Stimulated activated CD4-positive, alpha-beta T cell treated with anti-CD3 and anti-CD28 coated beads, Interleukin-2, amount 100 ng/mL, for 4 hours (primary cell): ENCODE measurements at regions not wholly inside any gene's neighbourhood (a gene's known extent, or its start where the extent isn't known, plus 50 kb on each side); places are given as distances from the start of the nearest gene placed in this dataset.

Experiments
- DNase-seq: peaks from one replicate; pipeline ENCODE4 v3.0.0-alpha.2; 2020; ENCODE audit warnings: low read depth

DNA sequence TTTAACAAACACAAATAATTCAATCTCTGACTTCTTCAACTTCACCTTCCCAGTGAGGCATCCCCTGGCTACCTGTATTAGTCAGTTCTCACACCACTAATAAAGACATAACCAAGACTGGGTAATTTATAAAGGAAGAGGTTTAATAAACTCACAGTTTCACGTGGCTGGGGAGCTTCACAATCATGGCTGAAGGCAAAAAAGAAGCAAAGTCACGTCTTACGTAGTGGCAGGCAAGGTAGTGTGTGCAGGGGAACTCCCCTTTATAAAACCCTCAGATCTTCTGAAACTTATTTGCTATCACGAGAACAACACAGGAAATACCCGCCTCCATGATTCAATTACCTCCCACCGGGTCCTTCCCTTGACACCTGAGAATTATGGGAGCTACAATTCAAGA lies 478.5 kb downstream of the ADGRL2 start:
- no peak for DNase-seq

DNA sequence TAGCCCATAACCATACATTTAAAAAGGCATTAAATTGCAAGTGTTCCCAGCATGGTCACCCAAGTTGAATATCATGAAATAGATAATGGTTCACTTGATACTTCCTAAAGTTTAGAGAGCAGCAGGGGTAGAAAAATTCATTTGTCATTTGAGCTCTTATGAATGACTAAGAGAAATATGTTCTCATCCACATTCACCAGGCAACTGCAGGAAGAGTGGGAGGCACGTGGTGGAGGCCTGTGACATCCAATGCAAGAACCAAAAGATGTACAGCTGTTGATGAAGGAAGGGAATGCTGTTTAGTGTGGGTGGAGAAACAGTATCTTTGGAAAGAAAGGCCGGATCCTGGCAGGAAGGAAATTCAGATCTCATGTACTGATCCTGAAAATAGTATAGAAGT lies 473.1 kb downstream of the ADGRL2 start:
- DNase-seq: no peak

DNA sequence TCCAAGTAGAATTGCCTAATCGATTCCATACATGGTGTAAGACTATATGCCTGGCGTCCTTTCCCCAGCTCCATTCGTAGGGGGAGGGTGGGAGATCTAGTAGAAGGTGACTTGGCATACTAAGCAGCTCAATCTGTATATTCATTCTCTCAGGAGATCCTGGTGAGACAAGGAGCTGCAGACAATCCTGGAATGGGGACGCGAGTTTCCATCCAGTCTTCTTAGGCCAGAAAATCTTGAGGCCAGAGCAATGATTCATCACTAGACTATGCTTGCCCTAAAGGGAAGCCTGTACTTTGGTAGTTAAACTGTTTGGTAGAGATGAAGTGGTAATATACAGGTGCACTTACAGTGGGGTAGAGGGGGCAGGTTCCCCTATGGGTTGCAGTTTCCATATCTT lies 468.7 kb downstream of the ADGRL2 start:
- no peak for DNase-seq

DNA sequence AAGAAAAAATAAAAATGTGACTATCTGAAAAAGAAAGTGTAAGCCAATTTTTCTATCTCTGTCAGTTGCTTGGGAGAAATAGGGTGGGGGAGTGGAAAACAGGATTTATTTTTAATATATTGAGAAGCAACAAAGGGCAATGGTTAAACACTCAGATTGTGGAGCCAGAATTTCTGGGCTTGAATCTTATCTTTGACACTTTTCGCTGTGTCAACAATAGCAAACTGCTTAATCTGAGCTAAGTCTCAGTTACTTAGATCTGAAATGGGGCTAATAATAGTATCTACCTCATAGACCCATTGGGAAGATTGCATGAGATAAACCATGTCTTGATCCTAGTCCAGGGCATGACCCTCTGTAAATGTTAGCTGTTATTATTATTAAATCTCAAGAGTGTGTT lies 468.1 kb downstream of the ADGRL2 start:
- no peak for DNase-seq

DNA sequence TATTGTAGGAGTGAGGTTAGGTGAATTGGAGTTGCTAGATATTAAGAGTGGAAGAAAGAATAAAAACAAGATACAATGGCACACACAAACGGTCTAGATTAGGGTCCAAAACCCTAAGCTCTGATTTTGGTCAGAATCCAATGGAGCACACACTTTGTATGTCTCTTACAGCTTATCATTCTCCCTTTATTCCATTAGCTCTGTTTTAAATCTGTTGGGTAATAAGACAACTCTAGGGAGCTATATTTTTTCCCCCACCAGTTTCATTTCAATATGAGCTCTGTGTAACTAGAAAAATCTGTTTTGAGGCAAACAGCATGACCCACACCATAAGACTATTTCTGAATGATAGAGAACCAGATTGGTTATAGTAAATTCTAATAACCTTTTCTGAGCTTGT lies 465.6 kb downstream of the ADGRL2 start:
- no peak for DNase-seq

DNA sequence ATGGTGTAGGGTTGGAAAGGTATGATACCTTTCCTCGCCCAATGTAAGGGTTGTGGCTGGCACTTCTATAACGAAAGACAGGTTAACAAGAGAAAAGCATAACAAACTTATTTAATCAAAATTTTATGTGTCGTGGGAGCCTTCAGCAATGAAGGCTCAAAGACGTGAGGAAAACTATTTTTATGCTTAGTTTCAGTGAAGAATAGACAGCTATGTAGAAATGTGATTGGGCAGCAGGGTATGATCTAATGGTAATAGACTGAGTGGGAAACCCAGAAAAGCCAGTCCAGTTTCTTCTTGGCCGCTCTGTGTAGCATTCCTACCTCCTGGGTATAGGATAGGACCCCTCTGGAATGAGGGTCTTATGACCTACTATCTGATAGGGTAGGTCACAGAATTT lies 464.7 kb downstream of the ADGRL2 start:
- DNase-seq: no peak

DNA sequence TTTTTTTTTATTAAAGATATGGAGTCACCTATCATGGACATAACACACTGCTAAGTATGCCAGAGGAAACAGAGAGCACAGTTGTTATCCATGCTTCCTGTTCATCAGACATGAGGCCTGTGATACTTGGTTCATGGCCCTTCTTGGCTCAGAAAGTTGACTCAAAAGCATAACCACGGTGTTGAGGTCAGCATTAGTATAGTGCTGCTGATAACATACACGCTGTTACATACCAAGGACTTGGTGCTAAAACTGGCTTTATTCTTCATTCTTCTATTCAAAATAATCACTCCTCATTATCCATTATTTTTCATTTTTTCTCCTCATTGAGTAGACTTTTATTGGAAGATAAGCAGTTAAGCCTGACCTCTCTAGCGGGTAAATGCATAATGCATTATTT lies 464.1 kb downstream of the ADGRL2 start:
- no peak for DNase-seq

DNA sequence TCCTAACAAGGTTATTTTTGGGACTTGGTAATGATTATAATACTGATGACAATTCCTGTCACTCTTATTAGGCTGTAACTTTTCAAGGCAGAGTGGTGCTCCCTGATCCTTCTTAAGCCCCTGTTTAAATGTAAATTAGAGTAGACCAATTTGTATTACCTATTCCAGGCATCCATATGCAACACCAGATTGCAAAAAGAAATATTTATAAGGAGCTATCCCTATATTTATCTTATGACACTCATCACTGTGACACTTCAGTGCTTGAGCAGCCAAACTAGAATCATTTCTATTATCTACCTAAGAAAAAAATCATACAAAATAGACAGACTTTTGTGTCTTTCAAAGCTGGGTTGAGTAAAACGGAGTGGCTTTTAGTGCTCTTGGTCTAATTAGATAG lies 462.7 kb downstream of the ADGRL2 start:
- DNase-seq: no peak

DNA sequence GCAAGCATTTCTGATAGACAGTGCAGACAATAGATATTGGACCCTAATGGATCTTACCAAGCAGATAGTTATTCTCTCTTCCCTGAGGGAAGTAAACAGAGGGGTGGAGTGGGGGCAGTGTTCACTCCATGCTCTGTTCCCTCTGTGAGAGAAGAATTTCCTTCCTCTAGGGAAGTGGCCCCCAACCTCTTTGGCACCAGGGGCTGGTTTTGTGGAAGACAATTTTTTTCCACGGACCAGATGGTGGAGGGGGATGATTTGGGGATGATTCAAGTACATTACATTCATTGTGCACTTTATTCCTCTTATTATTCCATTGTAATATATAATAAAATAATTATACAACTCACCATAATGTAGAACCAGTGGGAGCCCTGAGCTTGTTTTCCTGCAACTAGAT lies 459.9 kb downstream of the ADGRL2 start:
- no peak for DNase-seq

DNA sequence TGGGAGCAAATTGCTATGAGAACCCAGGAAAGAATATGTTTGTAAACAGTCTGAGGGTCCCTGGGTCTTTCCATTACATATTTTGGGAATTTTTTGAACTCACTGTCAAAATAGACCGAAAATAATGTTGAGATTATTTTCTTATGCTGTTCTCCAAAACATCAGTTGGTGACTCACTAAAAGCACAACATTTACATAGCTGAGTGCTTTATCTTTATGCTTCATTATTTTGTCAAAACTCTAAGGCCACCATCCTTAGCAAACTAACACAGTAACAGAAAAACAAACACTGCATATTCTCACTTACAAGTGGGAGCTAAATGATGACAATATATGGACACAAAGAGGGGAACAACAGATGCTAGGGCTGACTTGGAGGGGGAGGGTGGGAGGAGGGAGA lies 459.3 kb downstream of the ADGRL2 start:
- DNase-seq: no peak

DNA sequence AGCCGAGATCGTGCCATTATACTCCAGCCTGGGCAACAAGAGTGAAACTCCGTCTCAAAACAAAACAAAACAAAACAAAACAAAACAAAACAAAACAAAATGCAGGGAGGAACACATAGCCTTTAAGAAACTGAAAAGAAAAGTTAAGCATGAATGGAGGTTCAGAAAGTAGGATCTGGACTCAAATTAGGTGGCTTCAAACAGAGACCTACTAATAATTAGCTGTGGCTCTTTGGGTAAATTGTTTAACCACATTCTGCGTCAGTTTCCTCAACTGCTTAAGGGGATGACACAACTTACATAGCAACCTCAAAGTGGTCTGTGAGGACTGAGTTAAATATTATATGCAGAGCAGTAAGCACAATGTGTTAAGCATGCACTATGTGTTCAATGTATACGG lies 458.2 kb downstream of the ADGRL2 start:
- DNase-seq: no peak

DNA sequence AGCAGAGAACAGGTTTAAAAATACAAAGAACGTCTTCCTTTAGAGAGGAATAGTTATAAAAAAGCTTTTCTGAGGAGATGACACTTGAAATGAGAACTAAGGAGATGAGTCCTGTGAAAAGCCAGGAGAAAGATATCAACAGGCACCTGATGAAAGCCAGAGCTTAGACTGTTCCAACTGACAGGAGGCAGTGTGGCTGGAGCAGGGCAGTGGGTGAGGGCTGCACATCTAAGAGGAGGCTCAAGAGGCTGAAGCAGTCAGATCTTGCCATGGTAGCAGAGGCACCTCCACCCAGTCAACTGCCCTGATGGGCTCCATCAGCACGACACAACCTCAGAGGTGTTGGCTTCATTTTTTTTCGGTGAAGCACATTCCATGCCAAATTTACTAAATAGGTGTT lies 445.3 kb downstream of the ADGRL2 start:
- no peak for DNase-seq

DNA sequence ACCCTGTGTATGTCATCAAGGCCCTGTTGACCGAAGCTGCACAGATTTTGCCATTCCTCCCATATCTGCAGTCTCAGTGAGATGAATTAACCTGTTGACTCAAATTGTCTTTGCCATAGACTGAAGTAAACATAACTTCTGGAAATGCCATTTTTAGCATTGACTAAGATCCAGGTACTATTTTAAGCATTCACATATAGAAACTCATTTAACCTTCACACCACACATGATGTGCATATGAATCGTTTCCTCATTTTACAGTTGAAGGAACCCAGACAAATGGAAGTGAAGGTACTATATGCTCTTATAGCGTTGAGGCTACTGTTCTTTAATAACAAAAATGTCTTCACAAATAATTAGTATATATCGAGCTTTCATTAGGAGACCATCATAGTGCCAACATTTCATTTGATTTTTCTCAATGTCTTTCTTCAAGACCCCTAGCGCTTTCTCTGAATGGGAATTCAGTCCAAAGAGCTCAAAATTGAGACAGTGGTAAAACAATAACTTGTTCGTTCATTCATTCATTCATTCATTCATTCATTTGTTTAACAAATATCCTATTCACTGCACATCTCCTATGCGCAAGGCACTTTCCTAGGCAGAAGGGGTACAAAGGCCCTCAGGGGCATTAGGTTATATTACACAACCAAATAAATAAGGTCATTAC lies 444.7 kb downstream of the ADGRL2 start:
- no peak for DNase-seq

DNA sequence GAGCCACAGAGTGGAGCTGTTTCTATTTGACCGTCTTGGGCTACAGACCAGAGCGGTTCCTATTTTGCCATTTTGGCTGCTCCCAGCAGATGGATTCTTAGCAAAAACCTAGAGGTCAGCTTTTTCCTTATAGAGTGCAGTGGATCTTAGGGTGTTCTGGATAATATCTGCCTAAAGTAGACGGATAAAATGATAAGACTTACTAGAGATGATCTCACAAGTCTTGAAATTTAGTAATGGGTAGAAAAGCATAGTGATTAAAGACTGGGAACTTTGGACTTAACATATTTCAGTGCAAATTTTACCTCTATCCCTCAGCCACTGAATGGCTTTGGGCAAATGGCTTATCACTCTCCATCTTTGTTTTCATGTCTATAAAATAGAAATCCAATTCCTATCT lies 439.8 kb downstream of the ADGRL2 start:
- DNase-seq: no peak

DNA sequence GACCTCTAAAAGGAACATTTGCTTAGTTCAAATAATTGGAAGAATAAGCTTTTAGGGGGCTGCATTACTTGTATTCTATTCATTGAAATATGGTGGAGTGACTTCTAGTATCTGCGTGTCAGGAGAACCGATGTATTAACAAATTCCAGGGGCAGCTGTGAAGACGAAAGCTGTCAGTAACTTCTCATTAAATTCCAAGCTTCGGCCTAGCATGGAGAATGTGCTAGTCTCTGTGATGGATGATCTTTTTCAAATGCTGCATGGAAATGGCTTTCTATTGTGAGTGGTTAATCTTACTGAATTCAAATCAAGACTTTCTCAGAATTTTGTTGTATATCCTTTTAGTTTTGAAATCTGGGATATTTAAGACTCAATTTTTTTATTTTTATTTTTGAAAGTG lies 429.9 kb downstream of the ADGRL2 start:
- no peak for DNase-seq

DNA sequence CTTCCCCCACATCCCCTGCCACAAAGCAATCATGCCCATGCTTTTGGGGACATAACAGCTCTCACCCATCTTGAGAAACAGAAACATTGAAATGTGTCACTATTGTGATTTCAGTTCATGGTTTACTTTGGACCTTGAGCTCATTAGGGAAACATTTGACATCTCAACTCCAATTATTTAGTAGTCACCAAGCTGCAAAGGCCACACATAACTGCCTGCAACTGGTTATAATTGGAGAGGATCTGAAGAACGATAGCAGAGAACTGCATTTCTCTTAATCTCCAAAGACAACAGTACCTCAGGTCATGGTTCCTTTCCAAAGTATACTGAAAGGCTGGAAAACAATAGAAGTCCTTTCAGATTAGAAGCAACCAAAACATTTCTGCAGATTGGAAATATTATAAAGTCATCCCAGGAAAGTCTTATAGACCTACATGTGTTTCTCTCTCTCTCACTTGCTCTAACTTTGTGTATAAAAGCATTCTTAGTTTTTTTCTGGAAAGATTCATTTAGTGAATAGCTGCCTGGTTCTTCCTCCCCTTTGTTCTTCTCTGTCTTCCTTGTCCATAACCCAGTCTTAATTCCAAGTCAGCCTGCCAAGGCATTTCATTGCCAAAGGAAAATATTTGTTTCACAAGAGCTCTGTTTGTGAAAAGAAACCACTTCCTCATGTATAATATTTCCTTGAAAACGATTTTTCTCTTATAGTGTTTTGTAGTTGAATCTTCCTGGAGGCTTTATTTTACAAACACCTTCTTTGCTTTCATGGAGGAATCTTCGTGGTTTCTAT lies 426.8 kb downstream of the ADGRL2 start:
- no peak for DNase-seq

DNA sequence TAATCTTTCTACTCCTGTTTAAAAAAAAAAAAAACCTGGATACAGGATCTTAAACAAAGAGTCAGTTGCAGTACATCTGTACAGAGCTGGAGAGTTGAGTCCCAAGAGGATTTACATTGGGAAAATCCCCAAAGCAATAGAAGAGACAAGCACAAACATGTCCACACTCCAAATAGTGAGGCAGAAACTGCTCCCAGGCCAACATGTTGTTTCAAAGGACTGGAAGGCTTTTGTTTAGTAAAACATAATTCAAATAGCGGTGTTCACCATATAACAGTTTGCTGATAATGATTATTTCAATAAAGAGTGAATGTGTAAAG lies 425.4 kb downstream of the ADGRL2 start:
- DNase-seq: no peak

DNA sequence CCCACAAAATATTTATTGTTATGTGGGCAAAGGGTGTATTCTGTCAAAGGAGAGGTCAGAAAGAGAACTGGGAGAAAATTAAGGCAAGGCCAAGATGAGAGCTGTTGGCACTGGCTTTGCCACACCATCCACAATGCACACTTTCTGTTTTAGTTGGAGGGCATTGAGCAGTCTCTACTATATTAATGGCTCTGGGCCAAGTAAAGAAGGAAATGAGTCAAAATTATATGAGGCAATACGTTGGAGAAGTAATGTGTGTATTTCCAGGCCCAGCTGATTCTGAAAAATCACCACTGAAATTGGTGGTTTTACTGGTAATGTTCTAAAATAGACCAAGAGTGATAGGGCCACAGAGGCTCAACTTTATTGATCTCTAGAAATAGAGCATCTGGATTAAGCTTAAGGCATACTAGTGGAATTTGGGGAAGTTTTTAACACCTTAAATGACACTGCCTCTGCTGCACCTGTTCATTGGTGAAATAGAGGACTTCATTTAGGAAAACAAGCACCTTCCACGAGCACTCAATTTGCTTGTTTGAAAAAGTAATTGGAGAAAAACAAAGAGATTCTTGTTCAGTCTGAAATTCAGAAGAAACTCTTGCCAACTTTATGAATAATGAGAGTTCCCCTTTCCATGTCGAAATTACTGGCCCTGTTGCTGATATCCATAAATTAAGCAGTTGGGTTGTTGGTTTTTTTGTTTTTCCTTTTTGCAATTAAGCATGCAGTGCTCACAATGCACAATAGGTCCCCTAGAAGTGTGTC lies 424.9 kb downstream of the ADGRL2 start:
- DNase-seq: no peak

DNA sequence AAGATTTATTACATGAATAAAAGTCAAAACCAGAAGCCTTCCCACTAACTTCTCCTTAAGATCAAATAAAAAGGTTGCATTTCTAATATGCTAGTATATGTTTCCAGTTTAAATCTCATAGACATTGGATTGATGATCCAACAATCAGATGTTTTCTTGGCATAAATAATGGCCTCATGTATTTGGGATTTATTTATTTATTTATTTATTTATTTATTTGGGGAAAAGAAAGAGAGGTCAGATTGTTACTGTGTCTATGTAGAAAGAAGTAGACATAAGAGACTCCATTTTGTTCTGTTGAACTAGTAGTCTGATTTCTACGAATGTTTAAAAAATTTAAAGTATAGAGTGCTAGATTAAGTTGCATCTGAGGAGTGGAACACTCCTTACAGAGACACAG lies 422.4 kb downstream of the ADGRL2 start:
- DNase-seq: no peak

DNA sequence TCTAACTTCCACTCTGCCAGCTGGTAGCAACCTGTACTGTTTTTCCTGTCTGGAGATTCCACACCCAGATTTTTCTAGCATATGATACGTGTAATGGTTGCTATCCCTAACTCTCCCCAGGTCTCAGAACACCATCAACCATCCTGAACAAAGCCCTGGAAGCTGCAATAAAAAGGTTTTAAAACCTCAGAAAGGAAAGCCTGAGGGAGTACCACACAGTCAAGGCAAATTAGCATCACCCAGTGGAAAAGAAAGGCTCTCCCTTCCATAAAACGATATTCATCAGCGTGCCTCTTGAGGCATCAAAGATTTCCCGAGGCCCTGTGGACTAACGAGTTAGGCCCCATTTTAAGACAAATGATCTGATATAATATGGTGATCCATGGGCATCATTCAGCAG lies 421.0 kb downstream of the ADGRL2 start:
- DNase-seq: no peak

DNA sequence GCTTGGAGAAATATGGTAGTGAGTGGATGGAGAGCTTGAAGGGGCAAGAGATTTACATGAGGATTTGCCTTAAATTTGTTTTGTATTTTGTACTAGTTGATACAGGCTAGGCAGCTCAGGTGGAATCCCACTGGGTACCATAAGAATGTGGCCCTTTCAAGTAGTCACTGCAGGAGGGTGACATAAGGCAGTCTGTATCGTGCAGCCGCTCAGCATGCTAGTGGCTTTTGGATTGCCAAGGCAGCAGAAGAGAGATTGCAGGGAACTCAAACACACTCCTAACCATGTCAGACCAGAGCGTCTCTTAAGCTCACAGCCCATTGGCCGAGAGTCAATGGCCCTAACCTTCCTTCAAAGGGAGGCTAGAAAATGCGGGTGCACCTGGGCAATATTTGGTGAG lies 420.0 kb downstream of the ADGRL2 start:
- DNase-seq: no peak

DNA sequence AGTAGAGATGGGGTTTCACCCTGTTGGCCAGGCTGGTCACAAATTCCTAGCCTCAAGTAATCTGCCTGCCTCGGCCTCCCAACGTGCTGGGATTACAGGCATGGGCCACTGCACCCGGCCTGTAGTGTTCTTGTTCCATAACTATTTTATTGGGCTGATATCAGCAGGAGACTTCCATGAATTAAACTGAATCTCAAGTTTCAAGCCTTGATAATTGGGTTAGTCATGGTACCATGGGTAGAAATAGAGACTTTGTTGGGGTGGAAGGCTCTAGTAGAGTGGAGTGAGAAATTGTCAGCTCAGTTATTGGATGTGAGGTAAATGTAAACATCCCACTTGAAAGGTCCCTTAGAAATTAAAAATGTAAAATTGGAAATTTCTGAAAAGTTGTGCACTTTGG lies 419.1 kb downstream of the ADGRL2 start:
- DNase-seq: no peak

DNA sequence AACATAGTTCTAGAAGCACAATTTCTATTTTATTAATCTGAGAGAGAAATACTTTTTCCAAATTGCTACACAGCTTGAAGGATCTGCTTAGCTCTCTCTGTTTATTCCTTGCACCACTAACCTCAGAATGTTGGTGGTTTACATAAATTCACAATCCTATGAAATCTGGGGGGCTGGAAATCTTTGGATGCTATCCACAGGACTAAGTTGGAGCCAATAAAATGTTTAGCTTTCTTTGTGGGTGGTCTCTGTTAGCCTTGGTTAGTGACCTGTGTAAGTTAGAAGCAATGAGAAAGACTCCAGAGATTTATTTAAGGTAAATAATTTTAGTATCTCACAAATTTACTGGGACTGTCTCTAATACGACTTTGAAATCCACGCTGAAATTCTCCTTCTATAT lies 418.1 kb downstream of the ADGRL2 start:
- DNase-seq: no peak

DNA sequence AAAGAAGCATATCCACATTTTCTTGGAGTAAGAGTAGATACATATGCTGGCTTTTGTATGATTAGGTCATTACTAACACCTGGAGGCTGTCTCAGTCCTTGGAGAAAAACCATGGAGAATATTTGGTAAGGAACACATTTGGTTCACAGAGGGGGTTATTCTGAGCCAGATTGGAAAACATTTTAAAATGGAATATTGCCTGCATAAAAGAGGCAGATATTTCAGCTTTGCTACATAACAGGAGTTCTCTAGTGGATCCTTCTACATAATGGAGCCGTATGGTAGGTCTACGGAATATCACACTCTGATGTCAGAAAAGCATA lies 415.1 kb downstream of the ADGRL2 start:
- DNase-seq: no peak
